GM10266 (cell line): ENCODE measurements at regions not wholly inside any gene's neighbourhood (a gene's known extent, or its start where the extent isn't known, plus 50 kb on each side); places are given as distances from the start of the nearest gene placed in this dataset.
"Not testable (repeated sequence)": the region's sequence is repeated elsewhere in the genome, so short reads cannot be mapped to it uniquely, and the experiment has no call there.

Experiments used
- DNase-seq: peaks from one replicate; pipeline ENCODE4 v3.0.0; 2012; ENCODE audit errors: extremely low spot score
- TF ChIP-seq, protein P1 (sequence below): IDR thresholded peaks from 2 replicates; pipeline ENCODE4 v1.5.1; 2012; ENCODE audit warnings: mild to moderate bottlenecking, low read depth; ENCODE audit not compliant: control insufficient read depth, insufficient read depth; ENCODE audit errors: missing control alignments

DNA sequence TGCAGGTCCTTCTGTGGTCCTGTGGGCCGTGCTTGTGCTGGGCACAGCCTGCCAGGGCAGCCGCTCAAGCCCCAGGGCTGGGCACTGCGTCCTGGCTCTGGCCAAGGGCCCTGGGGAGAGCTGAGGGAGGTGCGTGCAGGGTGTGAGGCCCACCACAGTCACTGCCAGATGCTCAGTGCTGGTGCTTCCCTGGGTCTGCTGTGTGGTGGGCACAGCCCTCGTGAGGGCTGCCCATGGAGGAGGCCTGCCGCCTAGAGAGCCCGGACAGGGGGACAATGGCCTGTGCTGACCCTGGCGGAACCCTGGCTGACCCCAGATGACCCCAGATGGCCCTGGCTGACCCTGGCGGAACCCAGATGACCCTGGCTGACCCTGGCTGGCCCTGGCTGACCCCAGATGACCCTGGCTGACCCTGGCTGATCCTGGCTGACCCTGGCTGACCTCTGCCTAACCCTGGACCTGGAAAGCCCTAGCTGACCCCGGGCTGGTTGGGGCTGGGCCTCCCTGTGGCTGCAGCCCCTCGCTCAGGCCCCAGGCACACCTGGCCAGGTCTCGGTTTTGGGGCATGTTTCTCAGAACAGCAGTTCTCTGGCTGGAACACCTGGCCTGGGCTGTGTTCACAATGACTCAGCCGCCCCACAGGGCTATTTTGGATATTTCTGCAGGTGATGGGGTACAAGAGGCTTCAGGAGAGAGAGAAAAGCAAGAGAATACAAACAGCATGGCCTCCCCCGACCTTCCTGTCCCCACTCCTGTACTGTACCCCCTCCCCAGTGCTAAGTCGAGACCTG lies 55.4 kb downstream of the TMEM121 start:
- peak; percentile 62 for DNase-seq
- TF ChIP-seq, protein P1, sequence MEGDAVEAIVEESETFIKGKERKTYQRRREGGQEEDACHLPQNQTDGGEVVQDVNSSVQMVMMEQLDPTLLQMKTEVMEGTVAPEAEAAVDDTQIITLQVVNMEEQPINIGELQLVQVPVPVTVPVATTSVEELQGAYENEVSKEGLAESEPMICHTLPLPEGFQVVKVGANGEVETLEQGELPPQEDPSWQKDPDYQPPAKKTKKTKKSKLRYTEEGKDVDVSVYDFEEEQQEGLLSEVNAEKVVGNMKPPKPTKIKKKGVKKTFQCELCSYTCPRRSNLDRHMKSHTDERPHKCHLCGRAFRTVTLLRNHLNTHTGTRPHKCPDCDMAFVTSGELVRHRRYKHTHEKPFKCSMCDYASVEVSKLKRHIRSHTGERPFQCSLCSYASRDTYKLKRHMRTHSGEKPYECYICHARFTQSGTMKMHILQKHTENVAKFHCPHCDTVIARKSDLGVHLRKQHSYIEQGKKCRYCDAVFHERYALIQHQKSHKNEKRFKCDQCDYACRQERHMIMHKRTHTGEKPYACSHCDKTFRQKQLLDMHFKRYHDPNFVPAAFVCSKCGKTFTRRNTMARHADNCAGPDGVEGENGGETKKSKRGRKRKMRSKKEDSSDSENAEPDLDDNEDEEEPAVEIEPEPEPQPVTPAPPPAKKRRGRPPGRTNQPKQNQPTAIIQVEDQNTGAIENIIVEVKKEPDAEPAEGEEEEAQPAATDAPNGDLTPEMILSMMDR = no peak

DNA sequence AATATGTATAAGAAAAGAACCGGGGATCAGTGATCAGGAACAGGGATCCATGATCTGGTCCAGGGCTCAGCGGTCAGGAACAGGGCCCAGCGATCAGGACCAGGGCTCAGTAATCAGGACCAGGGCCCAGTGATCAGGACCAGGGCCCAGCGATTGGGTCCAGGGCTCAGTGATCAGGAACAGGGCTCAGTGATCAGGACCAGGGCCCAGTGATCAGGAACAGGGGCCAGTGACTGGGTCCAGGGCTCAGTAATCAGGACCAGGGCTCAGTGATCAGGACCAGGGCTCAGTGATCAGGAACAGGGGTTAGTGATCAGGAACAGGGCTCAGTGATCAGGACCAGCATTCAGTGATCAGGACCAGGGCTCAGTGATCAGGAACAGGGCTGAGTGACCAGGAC lies 56.3 kb downstream of the TMEM121 start:
- DNase-seq = no peak
- TF ChIP-seq, protein P1 = no peak

DNA sequence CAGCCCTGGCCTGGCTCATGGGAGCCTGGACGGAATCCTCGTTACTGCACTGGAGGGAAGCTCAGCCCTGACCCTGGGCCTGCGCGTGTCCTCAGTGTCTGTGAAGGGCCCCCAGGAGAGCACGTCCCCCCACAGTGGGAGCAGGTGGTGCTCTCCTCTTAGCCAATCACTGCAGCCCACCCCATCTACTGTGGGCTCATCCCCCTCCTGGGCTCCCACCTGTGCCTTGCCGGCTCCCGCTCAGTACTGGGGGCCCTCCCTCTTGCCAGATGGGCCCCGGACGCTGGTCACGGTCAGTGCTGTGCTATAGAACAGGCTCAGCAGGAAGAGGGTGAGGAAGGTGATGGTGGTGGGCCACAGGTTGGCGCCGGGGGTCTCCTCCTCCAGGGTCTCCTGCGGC lies 57.5 kb downstream of the TMEM121 start:
- DNase-seq = not testable (repeated sequence)

DNA sequence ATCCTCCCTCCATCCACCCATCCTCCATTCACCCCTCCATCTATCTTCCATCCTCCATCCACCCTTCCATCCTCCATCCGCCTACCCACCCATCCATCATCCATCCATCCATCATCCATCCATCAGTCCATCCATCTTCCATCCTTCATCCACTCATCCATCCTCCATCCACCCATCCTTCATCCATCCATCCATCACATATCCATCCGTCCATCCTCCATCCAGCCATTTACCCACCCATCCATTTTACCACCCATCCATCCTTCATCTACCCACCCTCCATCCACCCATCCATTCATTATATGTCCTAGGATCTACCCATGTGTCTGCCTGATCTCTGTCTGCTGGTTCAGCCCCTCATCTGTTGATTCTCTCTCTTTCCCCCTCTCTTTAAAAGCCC lies 58.9 kb downstream of the TMEM121 start:
- not testable (repeated sequence) for DNase-seq

DNA sequence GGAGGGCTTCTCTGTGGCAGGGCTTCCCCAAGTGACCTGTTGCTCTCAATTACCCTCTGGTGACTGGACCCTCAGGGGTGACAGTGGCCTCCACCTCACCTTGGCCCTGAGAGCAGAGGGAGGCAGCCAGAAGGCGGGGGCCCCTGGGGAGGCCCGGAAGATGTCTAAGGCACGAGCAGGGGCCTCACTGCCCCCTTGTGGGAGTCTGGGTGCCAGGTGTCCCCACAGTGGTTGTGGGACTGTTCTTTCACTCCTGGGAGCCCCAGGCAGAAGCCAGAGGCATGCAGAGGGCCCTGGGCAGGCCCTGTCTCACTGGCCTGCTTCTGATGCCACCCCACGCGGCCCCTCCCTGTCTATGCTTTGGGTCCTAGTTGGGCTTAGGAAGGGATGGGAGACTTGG lies 59.3 kb downstream of the TMEM121 start:
- DNase-seq = not testable (repeated sequence)
- TF ChIP-seq, protein P1 = peak; percentile 16

DNA sequence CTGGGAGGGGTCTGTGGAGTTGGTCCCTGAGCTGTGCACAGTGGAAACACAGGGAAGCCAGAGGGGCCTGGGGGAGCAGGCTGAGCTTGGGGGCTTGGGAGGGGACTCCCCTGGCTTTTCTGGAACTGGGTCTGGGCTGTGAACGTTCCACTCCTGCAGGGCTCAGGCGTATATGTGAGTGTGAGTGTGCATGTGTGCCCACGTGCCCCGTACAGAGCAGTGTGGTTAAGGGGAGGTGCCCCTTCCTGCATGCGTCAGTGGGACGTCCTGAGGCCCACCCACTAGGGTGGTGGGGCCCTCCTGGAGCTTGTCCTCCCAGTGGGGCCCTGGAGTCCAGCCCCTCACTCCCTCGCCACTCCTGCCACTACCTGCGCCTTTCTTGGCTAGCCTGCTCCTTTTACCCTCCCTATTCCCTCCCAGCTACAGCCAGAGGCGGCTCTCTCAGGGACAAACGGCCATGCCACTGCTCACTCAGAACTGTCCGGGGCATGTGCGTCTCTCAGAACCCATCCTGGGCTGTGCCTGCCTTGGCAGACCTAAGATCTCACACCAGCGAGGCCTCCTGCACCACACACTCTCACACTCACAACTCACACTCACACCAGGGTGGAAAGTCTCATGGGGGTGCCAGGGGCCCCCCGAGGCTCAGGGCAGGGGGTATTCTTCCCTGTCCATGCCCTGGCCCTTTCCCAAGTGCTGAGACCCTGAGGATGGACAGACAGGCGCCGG lies 59.9 kb downstream of the TMEM121 start:
- DNase-seq = not testable (repeated sequence)

DNA sequence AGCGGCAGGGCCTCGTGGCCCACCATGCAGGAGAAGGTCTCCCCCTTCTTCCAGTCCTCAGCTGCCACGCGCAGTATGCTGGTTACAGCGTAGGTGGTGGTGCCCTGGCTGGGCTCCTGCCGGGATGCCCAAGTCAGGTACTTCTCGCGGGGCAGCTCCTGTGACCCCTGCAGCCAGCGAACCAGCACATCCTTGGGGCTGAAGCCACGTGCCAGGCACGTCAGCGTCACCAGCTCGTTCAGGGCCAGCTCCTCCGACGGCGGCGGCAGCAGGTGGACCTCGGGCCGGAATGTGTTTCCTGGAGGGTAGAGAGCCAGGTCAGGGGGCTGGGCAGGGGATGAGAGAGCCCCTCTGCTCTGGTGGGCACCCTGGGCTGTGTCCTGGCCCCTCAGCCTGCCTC lies 60.7 kb downstream of the TMEM121 start:
- DNase-seq = not testable (repeated sequence)

DNA sequence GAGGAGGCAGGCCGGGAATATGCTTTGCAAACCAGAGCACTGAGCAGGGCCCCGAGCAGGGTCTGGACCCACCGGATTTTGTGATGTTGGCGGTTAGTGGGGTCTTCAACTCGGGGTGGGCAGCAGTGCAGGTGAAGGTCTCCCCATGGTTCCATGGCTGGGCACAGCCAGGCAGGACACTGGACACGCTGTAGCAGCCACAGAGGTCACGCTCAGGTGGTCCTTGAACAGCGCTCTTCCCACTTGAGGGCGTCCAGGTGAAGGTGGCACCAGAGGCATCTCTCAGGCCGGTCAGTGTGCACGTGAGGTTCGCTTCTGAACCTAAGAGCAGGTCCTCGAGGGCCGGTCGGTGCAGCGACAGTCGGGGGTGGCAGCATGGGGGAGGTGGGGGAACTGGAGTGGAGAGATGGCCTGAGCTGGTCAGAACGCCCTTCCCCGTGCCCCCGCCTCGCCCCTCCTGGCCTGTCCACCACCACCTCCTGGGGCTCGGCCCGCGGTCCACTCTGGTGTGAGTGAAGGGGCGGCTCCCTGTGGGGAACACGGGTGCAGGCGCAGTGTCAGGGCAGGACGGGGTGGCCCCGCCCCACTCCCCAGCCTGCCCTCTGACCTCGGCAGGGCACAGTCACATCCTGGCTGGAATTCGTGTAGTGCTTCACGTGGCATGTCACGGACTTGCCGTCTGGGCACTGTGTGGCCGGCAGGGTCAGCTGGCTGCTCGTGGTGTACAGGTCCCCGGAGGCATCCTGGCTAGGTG lies 61.3 kb downstream of the TMEM121 start:
- DNase-seq = not testable (repeated sequence)

DNA sequence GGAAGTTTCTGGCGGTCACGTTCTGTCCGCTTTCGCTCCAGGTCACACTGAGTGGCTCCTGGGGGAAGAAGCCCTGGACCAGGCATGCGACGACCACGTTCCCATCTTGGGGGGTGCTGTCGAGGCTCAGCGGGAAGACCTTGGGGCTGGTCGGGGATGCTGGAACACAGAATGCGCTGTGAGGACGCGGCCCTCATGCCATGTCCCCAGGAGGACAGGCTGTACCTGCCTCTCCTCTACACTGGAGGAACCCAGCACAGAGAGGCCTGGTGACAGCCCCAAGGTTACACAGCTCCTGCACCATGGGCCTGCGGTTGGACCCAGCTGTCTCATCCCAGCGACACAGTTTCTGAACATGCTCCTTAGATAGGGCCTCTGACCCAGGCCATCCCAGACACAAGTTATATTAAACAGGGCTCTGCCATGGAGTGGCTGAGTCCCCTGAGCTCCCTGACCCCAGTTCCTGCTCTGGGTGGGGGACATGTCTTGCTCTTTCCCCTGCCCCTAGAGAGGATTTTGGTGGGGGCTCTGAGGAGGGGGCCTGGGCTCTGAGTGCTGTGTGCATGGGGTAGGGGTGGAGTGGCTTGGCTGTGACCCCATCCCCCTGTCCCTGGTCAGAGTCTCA lies 62.0 kb downstream of the TMEM121 start:
- DNase-seq = no peak
- TF ChIP-seq, protein P1 = no peak
